Fibroblast of lung (primary cell): ENCODE measurements at regions not wholly inside any gene's neighbourhood (a gene's known extent, or its start where the extent isn't known, plus 50 kb on each side); places are given as distances from the start of the nearest gene placed in this dataset.

Experiments used
- DNase-seq, 2 donors: peaks; one replicate each; pipeline versions ENCODE4 v3.0.0 to v3.0.0-alpha.2; 2010; ENCODE audit warnings: low read depth in 2 of 2
- H2AFZ ChIP-seq: 2 replicates; pipeline ENCODE4 v1.5.1; 2012; ENCODE audit warnings: low read length, control low read depth, inconsistent platforms
- H3K27ac ChIP-seq: 2 replicates; pipeline ENCODE4 v1.5.1; 2011; ENCODE audit warnings: low read length, control low read depth; ENCODE audit not compliant: insufficient read depth
- H3K27me3 ChIP-seq: 2 replicates; pipeline ENCODE4 v1.5.1; 2011; ENCODE audit warnings: mild to moderate bottlenecking, low read length; ENCODE audit not compliant: control insufficient read depth, insufficient read depth
- H3K36me3 ChIP-seq: 2 replicates; pipeline ENCODE4 v1.5.1; 2011; ENCODE audit warnings: low read length; ENCODE audit not compliant: control insufficient read depth, insufficient read depth
- H3K4me1 ChIP-seq: 2 replicates; pipeline ENCODE4 v1.5.1; 2011; ENCODE audit warnings: low read length; ENCODE audit not compliant: control insufficient read depth, insufficient read depth; ENCODE audit errors: extremely low read depth
- H3K4me2 ChIP-seq: 2 replicates; pipeline ENCODE4 v1.5.1; 2011; ENCODE audit warnings: low read length, control low read depth; ENCODE audit not compliant: insufficient read depth; ENCODE audit errors: extremely low read depth
- H3K4me3 ChIP-seq, 4 experiments: fragments of 200-600 bp in 1 of 4; sonication (generic) in 1 of 4; replicated peaks in 1 of 4; 2 replicates each; pipeline ENCODE4 v1.5.1; 2011 to 2016; ENCODE audit warnings: low read length in 4 of 4, low read depth in 3 of 4, mild to moderate bottlenecking in 3 of 4, control low read depth in 2 of 4, inconsistent platforms in 1 of 4, mixed read lengths in 1 of 4; ENCODE audit not compliant: insufficient read depth in 1 of 4; ENCODE audit errors: control extremely low read depth in 1 of 4
- H3K79me2 ChIP-seq: 2 replicates; pipeline ENCODE4 v1.5.1; 2012; ENCODE audit warnings: mild to moderate bottlenecking, low read length, inconsistent platforms; ENCODE audit not compliant: control insufficient read depth, insufficient read depth
- H3K9ac ChIP-seq: 2 replicates; pipeline ENCODE4 v1.5.1; 2011; ENCODE audit warnings: mild to moderate bottlenecking, low read length, control low read depth; ENCODE audit not compliant: insufficient read depth
- H3K9me3 ChIP-seq: 2 replicates; pipeline ENCODE4 v1.5.1; 2012; ENCODE audit warnings: low read depth, low read length; ENCODE audit not compliant: control insufficient read depth, insufficient read depth
- H4K20me1 ChIP-seq: 2 replicates; pipeline ENCODE4 v1.5.1; 2011; ENCODE audit warnings: low read length; ENCODE audit not compliant: control insufficient read depth, insufficient read depth; ENCODE audit errors: extremely low read depth
- CTCF ChIP-seq, 2 donors: IDR thresholded peaks in 1 of 2; conservative IDR thresholded peaks in 1 of 2; 1 replicate in 1 of 2; 2 replicates in 1 of 2; pipeline ENCODE4 v1.5.1; 2011 to 2012; ENCODE audit warnings: low read length in 2 of 2, control low read depth in 1 of 2, inconsistent platforms in 1 of 2, low read depth in 1 of 2, mild to moderate bottlenecking in 1 of 2
- EZH2 ChIP-seq: IDR thresholded peaks from 2 replicates; pipeline ENCODE4 v1.5.1; 2012; ENCODE audit warnings: low read length, control low read depth, mild to moderate bottlenecking; ENCODE audit errors: missing control alignments

GRCh38 chr18:70688286-70688685 lies 399.4 kb downstream of the SOCS6 start:
- H2AFZ ChIP-seq = no peak overlapping the region
- no peaks in the 10 kb centered on the region for H4K20me1 ChIP-seq
- DNase-seq = no peak
- no peaks in the 10 kb centered on the region for H3K79me2 ChIP-seq
- no peak overlapping the region for H3K4me3 ChIP-seq
- no peak overlapping the region for H3K27ac ChIP-seq
- H3K4me2 ChIP-seq = no peak overlapping the region
- no peaks in the 10 kb centered on the region for H3K9me3 ChIP-seq
- H3K27me3 ChIP-seq = no peaks in the 10 kb centered on the region
- H3K4me1 ChIP-seq = no peaks in the 10 kb centered on the region
- TF ChIP-seq CTCF (conservative IDR thresholded peaks at IDR 0.05 in 1 of 2, IDR thresholded peaks at IDR 0.05 in 1 of 2; ENCODE audit: low read depth in 1 of 2, low read length in 2 of 2) (no peak), EZH2 (no peak)
- no peaks in the 10 kb centered on the region for H3K36me3 ChIP-seq
- H3K9ac ChIP-seq = no peak overlapping the region

- no peak for TF ChIP-seq EZH2
- TF ChIP-seq CTCF (conservative IDR thresholded peaks at IDR 0.05 in 1 of 2, IDR thresholded peaks at IDR 0.05 in 1 of 2; ENCODE audit: low read depth in 1 of 2, low read length in 2 of 2) = no peak
- no peaks in the 10 kb centered on the region for H3K79me2 ChIP-seq
- H3K36me3 ChIP-seq = no peaks in the 10 kb centered on the region
- no peaks in the 10 kb centered on the region for H4K20me1 ChIP-seq
- no peaks in the 10 kb centered on the region for H3K4me1 ChIP-seq
- no peak overlapping the region for H3K4me3 ChIP-seq
- no peaks in the 10 kb centered on the region for H3K27me3 ChIP-seq
- no peak overlapping the region for H3K27ac ChIP-seq
- H3K9ac ChIP-seq = no peak overlapping the region
- no peaks in the 10 kb centered on the region for H3K9me3 ChIP-seq
- H3K4me2 ChIP-seq = no peak overlapping the region
- no peak for DNase-seq
- no peak overlapping the region for H2AFZ ChIP-seq
These were observed 396.0 kb downstream of the SOCS6 start for GRCh38 chr18:70684821-70685220.

GRCh38 chr18:70683263-70683662 lies 394.4 kb downstream of the SOCS6 start:
- no peak overlapping the region for H3K4me2 ChIP-seq

More at GRCh38 chr18:70683263-70683662, 394.4 kb downstream of the SOCS6 start:
- Histone ChIP-seq H3K9ac (no peak overlapping the region), H3K4me1 (no peaks in the 10 kb centered on the region), H3K27me3 (no peaks in the 10 kb centered on the region), H3K9me3 (no peaks in the 10 kb centered on the region), H3K4me3 (no peak overlapping the region), H4K20me1 (no peaks in the 10 kb centered on the region), H2AFZ (no peak overlapping the region), H3K79me2 (no peaks in the 10 kb centered on the region), H3K27ac (no peak overlapping the region), H3K36me3 (no peaks in the 10 kb centered on the region)
- TF ChIP-seq EZH2 (no peak), CTCF (conservative IDR thresholded peaks at IDR 0.05 in 1 of 2, IDR thresholded peaks at IDR 0.05 in 1 of 2; ENCODE audit: low read depth in 1 of 2, low read length in 2 of 2) (no peak)
- DNase-seq = no peak
